LHCN-M2 (cell line): ENCODE measurements at regions not wholly inside any gene's neighbourhood (a gene's known extent, or its start where the extent isn't known, plus 50 kb on each side); places are given as distances from the start of the nearest gene placed in this dataset.

Experiments
- DNase-seq: peaks from one replicate; pipeline ENCODE4 v3.0.0-alpha.2; 2012; ENCODE audit warnings: low read depth

- no peak for DNase-seq
Measured at GRCh38 chr10:3486346-3487065, 298.5 kb downstream of the KLF6 start.

- no peak for DNase-seq
Measured at GRCh38 chr10:3485057-3485686, 299.8 kb downstream of the KLF6 start.

- no peak for DNase-seq
Measured at GRCh38 chr10:3484306-3485056, 300.5 kb downstream of the KLF6 start.

- DNase-seq = peak; percentile 86
Measured at GRCh38 chr10:3482200-3482993, 302.6 kb downstream of the KLF6 start.

- DNase-seq = no peak
Measured at GRCh38 chr10:3481496-3481895, 303.5 kb downstream of the KLF6 start.

- DNase-seq = no peak
Measured at GRCh38 chr10:3480990-3481315, 304.1 kb downstream of the KLF6 start.

GRCh38 chr10:3480281-3480989, 304.6 kb downstream of the KLF6 start:
- DNase-seq = no peak

- DNase-seq = no peak
Measured at GRCh38 chr10:3478632-3479240, 306.2 kb upstream of the PITRM1 start.

GRCh38 chr10:3478153-3478552, 305.6 kb upstream of the PITRM1 start:
- DNase-seq = no peak

- peak; percentile 17 for DNase-seq
Measured at GRCh38 chr10:3477683-3478082, 305.1 kb upstream of the PITRM1 start.

GRCh38 chr10:3476640-3477448, 304.3 kb upstream of the PITRM1 start:
- no peak for DNase-seq

GRCh38 chr10:3476186-3476585, 303.6 kb upstream of the PITRM1 start:
- peak; percentile 11 for DNase-seq

- no peak for DNase-seq
Measured at GRCh38 chr10:3475367-3475766, 302.8 kb upstream of the PITRM1 start.

GRCh38 chr10:3474266-3474665, 301.7 kb upstream of the PITRM1 start:
- DNase-seq = no peak

GRCh38 chr10:3473271-3473670, 300.7 kb upstream of the PITRM1 start:
- no peak for DNase-seq

- DNase-seq = peak; percentile 31
Measured at GRCh38 chr10:3472287-3473051, 299.9 kb upstream of the PITRM1 start.

- no peak for DNase-seq
Measured at GRCh38 chr10:3471927-3472286, 299.3 kb upstream of the PITRM1 start.

GRCh38 chr10:3471472-3471871, 298.9 kb upstream of the PITRM1 start:
- DNase-seq = no peak

GRCh38 chr10:3470191-3470590, 297.6 kb upstream of the PITRM1 start:
- peak; percentile 26 for DNase-seq
